ENCODE measurements at regions not wholly inside any gene's neighbourhood (a gene's known extent, or its start where the extent isn't known, plus 50 kb on each side); places are given as distances from the start of the nearest gene placed in this dataset.
"Not testable (repeated sequence)": the region's sequence is repeated elsewhere in the genome, so short reads cannot be mapped to it uniquely, and the experiment has no call there.

DNA sequence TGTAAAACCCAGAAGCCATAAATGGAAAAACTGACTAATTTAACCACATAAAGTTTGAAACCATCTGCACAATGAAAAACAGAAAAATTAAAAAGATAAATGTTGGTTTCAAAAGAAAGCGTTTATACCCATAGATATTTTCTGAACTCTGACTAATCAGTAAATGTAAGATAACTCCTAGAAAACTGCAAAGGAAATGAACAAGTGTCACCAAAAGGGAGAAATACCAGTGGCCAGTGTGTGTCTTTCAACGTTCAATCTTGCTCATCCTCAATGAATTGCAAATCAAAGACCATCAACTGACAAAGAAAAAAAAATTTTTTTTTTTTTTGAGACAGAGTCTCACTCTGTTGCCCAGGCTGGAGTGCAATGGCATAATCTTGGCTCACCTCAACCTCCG lies 180.1 kb downstream of the SYK start:
- DNase-seq = no peak

DNA sequence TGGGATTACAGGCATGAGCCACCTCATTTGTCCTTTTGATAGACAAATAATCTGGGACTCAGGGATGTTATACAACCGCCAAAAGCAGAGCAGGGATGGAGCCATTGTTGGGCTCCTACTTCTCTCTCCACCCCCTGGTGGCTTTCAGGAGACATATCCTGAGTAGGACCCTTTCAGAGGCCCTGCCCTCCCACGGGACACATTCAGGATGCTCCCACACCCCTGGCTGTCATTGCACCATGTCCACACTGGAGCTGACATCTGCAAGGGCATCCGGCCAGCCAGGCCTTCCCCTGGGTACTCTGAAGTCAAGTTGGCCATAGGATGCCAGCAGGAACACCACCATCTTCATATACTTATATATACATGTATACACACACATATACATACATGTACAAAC lies 181.8 kb downstream of the SYK start:
- DNase-seq = no peak

DNA sequence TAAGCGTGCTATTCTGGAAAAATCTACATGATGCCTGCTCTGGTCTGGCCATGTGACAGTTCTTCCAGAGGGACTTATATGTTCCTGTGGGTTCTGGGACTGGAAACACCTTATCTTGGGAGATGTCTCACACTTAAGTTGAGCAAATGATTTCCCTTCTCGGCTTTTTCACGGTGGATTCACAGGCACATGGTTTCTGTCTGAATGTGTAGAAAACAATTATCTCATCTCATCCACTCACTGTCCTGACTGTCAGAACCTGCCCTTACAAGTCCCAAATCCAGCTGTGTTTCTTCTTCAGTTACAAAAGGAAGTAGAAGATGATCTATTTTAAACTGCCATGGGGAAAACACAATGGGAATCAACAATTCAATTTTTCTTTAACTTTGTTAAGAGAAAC lies 184.0 kb downstream of the SYK start:
- no peak for DNase-seq

DNA sequence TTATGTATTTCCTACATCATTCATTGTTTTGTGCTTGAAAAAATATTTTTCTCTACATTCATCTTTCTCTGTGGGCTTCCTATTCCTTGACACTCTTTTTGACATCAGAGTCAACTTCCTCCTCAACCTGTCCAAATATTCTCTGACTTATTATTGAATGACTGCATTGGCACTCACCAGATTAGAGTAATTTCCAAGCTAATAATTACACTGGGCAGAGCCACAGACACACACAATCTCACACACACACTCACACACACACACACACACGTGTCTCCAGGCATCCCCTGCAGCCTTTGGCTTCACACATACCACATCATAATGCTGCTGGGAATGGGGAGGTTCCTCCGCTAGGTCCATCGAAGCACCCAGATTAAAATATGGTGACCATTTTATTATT lies 184.5 kb downstream of the SYK start:
- no peak for DNase-seq

DNA sequence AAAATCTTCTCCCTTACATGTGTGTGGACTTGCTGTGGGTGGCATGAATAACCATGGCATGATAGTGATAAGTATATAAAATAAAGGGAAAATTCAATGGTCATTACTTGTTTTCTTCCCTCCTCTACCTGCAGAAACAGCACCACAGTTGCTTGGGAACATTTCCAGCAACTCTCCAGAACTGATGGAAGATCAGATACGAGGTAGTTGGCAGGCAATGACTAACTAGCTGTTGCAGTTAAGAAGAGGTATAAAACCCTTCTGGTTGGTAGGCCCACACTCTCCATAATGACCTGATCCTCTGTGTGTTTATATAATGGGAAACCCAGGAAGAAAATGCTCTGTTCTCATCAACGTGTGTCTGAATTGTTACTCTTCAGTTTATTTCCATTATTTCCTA lies 185.9 kb downstream of the SYK start:
- DNase-seq = no peak

DNA sequence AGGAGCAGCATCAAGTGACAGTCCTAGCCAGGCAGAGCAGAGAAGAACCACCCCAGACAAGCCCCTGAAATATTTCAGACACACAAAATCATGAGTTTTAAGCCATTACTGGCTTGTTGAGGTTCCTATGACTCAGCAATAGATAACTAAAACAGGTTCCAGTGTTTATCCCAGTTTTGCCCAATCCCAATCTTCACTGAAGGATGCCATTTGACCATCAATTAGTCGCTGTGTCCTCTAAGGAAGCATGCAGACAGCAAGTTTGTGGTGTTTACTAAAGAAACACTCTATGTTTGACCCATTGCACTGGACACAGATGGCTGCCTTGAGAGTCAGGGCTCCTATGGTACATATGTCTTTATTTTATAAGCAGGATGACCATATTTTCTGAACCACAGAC lies 186.7 kb downstream of the SYK start:
- DNase-seq = no peak

DNA sequence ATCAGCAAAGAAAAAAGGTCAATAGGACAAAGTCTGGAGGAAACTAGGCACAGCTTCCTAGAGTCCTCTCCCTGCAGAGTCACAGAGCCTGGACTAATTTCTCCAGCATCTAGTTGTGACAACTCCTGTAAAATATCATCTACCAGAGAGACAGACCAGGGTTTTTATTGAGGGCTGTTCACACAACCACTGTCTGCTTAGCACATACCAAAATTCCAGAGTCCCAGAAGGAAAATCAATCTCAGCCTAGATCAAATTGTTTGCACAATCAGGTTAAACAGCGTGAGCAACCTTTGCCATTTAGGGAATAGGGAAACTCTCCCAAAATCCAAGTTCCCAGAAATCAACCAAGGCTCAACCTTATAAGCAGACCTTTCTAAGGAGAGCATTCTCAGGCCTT lies 190.3 kb downstream of the SYK start:
- DNase-seq = no peak

DNA sequence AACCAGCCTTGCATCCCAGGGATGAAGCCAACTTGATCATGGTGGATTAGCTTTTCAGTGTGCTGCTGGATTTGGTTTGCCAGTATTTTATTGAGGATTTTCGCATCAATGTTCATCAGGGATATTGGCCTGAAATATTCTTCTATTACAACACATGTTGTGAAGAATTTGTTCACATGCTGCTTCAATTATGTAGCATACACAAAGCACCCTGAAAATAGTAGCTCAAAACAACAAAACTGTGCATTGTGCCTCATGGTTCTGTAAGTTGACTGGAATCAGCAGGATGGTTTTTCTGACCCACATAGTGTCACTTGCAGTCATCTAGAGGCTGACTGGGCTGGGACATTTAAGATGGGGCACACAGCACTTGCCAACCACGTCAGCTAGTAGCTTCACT lies 193.9 kb downstream of the SYK start:
- DNase-seq = no peak

DNA sequence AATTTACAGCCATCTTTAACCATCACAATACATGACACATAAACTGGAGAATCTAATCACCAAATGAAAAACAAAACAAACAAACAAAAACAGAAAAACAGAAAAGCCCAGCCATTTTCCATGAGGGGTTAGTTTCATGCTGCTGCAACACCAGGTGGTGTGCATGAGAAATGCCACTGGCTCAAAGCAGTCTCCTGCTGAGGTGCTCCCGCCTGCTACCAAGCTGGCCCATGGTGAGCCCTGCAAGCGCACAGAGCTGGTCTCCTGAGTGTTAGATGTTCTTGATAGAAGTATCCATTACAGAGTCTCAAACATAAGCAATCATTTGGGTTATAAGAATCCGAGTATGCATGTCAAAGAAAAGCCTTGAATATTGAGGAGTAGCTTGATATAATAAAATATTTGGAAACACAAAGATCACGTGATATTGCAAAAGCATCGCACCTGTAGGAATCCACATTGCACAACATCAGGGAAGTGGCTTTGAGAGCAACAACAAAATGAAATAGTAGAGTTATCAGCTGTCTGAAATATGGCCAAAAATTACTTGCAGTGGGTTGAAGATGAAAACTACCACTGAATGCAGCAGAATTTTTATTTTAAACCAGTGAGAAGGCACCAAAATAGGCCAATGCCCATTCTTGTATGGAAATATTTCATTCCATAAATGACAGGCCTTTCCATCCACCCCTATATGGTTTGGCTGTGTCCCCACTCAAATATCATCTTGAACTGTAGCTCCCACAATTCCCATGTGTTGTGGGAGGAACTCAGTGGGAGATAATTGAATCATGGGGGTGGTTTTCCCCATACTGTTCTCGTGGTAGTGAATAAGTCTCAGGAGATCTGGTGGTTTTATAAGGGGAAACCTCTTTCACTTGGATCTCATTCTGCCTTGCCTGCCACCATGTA lies 194.8 kb downstream of the SYK start:
- peak; percentile 2 for DNase-seq

DNA sequence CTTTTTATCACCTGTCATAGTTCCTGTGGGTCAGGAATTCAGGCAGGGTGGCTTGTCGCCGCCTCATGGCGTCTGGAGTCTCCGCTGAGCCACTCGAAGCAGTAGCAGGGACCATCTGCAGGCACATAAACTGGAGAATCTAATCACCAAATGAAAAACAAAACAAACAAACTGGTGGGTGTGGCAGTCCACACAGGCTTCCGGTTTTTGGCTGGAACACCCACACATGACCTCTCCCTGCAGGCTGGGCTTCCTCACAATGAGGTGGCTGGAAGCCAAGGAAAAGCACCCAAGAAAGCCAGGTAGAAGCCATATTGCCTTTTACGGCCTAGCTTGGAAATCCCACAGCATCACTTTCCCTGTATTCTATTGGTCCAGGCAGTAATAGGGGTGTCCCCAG lies 197.0 kb downstream of the SYK start:
- DNase-seq = no peak

DNA sequence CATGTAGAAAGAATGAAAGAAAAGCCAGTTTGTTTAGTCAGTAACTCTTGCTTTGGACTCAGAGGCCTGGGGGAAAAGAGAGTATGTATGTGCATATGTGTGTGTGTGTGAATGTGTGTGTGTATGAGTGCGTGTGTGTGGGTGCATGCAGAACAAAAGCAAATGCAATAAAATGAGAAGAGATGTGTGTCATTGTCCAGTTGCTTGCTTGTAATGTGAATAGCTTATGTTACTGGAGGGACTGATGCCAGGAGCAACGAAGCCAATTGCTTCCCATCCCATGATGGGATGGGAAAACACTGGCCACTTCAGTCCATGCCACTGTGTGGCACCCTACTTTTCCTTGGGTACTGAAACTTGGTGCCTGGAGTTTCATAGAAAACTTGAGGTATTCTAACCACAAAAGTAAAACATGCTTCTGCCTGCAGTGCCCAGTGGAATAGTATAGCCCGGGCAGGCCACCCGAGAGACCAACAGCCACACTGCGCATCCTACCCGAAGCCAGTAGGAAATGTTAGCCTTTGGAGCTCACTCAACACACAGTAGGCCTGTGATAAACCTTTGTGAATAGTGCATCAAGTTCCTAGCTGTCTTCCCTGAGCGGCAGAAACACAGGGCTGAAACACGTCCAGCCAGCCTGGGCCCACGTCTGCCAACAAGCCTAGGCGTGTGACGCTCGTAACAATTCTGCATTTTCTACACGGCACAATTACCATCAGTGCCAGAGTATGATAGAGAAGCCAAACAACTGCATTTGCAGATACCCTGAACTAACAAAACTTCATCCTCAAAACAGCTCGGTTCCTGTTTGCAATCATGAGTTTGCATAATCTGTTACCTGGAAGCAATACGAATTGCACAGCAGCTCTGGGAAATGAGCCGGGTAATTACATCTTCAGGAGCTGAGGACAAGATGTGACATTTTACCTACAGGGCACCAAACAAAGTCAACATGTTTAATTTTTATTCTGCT lies 198.1 kb downstream of the SYK start:
- DNase-seq = no peak

DNA sequence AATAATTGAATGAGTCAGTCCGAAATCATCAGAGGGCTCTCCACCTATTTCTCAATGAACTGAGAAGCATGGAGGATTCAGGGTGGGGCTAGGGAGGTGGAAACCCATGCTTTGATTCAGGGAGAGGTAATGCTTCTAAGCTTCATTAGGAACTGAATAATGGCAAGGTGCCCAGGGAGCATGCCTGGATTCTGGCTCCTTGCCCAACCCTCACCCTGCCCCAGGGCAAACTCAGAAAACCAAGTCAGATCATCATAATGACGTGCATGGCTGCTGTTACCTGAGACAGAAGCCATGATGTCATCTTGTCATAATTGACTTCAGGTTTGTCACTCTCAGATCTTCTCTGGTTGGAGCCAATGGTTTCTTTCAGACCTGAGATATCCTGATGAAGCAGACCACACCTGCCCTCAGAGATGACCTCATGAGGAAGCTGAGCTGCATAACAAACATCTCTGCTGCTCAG lies 199.6 kb downstream of the SYK start:
- no peak for DNase-seq

DNA sequence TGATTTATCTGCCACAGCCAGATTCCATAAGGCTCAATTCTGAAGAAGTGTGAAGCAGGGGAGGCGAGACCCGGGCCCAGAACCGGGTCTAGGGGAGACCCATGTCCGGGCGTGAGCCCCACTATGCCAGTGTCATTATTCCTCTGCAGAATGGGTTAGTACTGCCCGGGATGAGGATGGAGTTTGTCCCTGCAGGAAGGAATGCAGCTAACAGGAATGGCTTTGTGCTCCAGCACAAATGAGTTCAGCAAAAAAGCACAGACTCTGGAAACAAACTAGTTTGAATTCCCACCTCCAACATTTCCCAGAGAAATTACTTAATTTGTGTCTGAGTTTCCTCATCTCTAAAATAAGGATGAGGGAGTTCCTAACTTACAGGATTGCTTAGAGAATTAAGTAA lies 202.9 kb downstream of the SYK start:
- no peak for DNase-seq

DNA sequence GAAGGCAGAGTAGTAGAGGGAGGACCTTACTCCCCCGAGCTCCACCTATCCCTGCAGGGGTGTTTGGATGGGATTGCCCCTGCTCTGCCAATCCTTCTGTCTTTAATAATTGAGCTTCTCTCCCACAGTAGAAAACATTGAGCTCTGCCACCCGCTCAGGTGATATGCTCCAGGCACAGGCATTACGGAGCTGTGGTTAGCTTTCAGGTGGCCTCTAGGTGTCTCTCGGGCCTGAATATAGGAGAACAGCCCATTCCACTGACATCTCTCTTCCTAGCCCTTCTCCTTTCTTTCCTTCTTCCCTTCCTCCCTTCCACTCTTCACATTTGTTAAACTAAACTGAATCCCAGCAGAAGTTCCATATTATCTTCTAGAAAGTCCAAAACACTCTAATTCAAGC lies 203.4 kb downstream of the SYK start:
- no peak for DNase-seq

DNA sequence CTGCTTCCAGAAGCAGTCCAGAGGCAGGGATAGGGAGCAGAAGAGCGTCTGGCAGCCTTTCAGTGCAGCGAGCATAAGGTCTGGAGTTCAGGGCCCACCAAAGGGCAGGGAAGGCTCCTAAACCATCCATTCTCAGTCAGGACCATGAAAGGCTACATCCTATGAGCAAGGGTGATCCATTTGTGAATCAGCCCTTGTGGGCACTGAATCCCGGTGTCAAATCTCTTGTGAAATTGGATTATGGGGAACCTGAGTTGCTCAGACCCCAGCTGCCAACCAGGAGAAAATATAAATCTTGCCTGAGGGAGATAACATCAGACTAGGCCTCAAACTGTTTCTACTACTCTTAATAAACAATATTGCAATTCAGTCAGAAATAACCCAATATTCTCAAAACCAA lies 204.4 kb downstream of the SYK start:
- DNase-seq = no peak

DNA sequence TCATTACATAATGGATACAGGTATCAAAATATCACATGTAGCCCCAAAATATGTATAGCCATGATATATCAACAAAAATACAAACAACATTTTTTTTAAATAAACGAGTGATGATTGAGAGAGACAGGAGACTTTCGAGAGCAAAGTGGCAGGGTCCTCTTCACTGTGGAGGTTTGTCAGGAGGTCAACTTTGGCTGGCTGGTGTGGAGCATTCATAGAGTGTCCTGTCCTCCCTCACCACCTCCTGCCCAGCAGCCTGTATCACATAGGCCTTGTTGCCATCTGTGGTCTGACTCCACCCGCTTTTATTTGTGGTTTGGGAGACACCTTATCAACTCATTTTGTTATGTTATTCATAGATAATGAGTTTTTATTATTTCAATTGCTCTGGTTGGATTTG lies 206.9 kb downstream of the SYK start:
- DNase-seq = no peak

DNA sequence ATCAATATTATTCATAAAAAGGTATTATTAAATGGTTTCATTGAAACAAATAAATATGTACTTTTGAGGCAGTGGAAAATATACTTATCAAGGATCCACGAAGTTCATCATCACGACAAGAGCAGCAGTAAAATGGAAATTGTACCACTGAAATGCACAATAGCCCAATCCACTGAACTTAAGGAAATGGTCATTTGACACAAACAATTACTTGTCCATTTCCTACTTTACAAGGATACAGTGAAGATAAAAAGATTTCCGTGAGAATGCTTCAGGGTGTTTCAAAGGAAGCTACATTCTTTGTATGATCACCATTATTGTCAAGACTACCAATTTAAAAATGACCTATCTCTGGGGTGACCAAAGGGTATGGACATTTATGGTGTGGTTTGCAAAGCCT lies 210.3 kb downstream of the SYK start:
- DNase-seq = no peak

DNA sequence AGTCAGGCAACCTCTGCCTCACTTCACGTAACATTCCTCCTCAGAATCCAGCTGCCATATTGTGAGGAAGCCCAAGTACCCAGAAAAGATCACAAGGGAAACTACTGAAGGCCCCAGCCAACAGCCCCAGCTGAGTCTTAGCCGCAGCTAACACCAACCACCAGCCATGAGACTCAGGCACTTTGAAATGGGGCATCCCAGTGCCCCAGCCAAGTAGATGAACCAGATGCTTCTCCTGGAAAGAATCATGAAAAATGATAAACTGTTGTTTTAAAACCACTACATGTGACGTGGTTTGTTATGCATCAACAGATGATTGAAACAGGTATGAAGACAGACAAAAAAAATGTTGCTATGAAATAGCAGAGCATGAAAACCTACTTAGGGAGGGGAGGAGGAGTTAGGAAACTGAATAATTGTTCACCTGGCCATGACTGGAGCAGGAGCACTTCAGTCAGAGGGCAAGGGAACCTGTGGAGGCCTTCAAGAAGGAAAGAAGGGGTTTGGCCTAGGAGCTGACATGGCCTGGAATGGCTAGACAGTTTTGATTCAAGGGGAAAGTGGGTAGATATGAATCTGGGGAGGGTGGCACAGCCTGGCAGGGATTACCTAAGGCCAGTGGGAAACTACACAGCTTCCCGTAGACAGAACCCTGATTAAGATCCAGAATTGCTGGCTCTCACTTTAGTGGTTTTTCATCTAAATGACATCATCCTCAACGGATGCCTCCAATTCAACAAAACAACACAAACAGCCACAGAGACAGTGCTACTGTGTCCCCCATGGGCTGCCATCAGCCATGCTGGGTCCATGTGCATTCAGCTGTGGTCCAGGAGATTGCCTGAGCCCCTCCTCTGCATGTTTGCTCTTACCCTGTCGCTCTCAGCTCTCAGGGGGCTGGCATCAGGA lies 211.6 kb downstream of the SYK start:
- DNase-seq = no peak

DNA sequence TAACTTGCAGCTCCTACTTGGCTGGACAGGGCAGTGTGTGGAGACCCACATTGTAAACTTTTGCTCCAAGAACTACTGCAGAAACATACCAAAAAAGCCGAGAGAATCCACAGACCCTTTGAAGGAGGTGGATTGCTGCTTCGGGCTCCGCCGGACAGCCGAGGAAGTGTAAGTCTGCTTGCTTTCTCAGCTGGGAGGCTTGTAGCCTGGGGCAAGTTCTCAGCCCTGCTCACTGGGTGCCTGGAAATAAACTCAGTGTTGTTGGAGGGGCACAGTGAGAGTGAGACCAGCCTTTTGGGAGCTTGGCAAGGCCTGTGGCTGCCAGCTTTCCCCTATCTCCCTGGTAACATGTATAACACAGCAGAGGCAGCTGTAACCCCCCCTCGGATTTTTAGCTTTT lies 215.6 kb downstream of the SYK start:
- DNase-seq = no peak

DNA sequence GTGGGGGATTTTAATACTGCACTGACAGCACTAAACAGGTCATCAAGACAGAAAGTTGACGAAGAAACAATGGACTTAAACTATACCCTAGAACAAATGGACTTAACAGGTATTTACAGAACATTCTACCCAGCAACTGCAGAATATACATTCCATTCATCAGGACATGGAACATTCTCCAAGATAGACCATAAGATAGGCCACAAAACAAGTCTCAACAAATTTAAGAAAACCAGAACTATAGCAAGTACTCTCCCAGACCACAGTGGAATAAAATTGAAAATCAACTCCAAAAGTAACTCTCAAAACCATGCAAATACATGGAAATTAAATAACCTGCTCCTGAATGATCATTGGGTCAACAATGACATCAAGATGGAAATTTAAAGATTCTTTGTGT lies 218.3 kb downstream of the SYK start:
- DNase-seq = not testable (repeated sequence)

DNA sequence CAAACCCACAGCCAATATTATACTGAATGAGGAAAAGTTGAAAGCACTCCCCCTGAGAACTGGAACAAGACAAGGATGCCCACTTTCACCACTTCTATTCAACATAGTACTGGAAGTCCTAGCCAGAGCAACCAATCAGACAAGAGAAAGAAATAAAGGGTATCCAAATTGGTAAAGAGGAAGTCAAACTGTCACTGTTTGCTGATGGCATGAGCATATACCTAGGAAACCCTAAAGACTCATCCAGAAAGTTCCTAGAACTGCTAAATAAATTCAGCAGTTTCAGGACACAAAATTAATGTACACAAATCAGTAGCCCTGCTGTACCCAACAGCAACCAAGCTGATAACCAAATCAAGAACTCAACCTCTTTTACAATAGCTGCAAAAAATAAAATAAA lies 220.0 kb downstream of the SYK start:
- peak; percentile 5 for DNase-seq

DNA sequence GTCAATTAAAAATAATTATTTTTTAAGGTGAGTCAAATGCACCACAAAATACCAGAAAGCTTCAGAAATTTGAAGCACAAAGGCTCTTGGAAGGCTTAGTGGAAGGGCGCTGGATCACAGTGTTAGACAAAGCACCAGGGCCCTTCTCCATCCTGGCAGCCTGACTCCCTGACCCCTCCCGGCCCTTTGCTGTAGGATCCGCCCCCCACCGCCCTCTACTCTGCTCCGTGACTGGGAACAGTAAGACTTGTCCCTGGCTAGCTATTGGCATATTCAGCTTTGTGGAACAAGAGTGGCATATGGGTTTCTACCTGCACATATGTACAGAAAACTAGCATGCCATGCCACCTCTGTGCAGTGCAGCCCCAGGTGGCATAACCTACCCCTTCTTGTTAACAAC lies 222.1 kb downstream of the SYK start:
- DNase-seq = no peak

DNA sequence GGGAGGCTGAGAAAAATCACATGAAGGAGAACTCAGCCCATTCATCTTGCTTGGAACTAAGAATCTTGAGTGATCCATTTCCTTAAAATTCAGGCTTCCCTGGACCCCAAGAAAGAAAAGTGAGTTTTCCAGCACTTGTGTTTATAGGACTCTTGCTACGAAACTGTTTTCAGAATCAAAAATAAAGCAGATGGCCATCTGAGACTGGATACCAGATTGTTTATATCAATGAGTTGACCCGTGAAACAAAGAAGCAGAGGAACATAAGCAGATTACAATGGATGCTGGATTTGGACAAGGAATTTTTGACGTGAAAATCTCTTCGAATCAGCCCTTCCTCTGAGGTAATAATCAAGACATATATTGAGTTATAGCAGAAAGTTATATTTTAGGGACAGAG lies 223.2 kb downstream of the SYK start:
- no peak for DNase-seq

Measured in MV-4-11 (cell line).